AG04449 (cell line): ENCODE measurements at regions not wholly inside any gene's neighbourhood (a gene's known extent, or its start where the extent isn't known, plus 50 kb on each side); places are given as distances from the start of the nearest gene placed in this dataset.

Experiments used
- CTCF ChIA-PET: fragments of 350-600 bp; formaldehyde crosslinking; extraction: SDS; loops from one replicate; lab custom pipeline; 2021; ENCODE audit warnings: antibody characterized with exemption; lab: Yijun Ruan, JAX
- POLR2A ChIA-PET: fragments of 400-600, 350-600 bp; formaldehyde crosslinking; extraction: SDS; loops from one replicate; lab custom pipeline; 2020; ENCODE audit warnings: antibody characterized with exemption, inconsistent platforms; lab: Yijun Ruan, JAX
- DNase-seq: peaks from one replicate; pipeline ENCODE4 v3.0.0-alpha.2; 2010; ENCODE audit warnings: low read depth, low spot score
- H3K4me3 ChIP-seq: 2 replicates; pipeline ENCODE4 v1.5.1; 2011; ENCODE audit warnings: low read depth, mild to moderate bottlenecking, control low read depth, low read length
- CTCF ChIP-seq: IDR thresholded peaks from one replicate; pipeline ENCODE4 v1.5.1; 2011; ENCODE audit warnings: mild to moderate bottlenecking, moderate library complexity, low read length, control low read depth, inconsistent platforms; ENCODE audit not compliant: insufficient read depth; ENCODE audit errors: missing control alignments

DNA sequence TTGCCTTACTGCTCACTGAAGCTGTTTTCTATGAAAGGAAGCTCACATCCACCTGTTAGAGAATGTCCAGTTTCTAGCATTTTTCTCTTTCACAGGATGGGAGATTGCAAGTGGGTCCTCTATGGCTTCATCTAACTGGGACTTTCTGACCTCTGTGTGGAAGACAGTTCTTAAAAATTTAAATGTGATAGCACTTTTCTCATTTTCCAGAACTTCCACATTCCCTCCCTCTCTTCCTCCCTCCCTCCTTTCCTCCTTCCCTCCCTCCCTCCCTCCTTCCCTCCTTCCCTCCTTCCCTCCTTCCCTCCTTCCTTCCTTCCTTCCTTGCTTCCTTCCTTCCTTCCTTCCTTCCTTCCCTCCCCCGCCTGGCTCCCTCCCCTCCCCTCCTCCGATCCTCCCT is 291.1 kb downstream of the DOK5 start:
- ChIA-PET CTCF (no interaction called here), POLR2A (no interaction called here)
- TF ChIP-seq CTCF: no peak
- DNase-seq: no peak
- H3K4me3 ChIP-seq: no peak overlapping the region

- CTCF ChIA-PET: no interaction called here
- no peak for DNase-seq
- POLR2A ChIA-PET: no interaction called here
- H3K4me3 ChIP-seq: no peak overlapping the region
- no peak for TF ChIP-seq CTCF
Observed at GRCh38 chr20:54763366-54763765, 288.0 kb downstream of the DOK5 start.

- H3K4me3 ChIP-seq: no peak overlapping the region
- TF ChIP-seq CTCF: no peak
- no peak for DNase-seq
- ChIA-PET POLR2A (no interaction called here), CTCF (no interaction called here)
Observed at GRCh38 chr20:54759589-54759988, 284.2 kb downstream of the DOK5 start.

DNA sequence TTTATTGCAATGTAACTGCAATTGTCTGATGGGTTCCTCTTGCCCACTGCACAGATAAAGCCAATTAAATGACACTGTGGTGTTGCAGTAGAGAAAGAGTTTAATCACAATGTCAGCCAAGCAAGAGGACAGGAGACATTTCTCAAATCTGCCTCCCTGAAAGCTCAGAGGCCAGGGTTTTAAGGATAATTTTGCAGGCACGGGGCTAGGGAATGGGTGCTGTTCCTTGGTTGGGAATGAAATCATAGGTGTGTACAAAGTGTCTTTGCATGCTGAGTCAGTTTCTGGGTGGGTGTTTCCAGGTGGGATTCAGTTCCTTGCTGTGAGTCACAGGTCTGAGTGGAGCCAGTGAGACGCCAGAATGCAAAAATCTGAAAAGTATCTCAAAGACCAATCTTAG is 271.4 kb downstream of the DOK5 start:
- ChIA-PET CTCF (no interaction called here), POLR2A (no interaction called here)
- no peak for TF ChIP-seq CTCF

DNA sequence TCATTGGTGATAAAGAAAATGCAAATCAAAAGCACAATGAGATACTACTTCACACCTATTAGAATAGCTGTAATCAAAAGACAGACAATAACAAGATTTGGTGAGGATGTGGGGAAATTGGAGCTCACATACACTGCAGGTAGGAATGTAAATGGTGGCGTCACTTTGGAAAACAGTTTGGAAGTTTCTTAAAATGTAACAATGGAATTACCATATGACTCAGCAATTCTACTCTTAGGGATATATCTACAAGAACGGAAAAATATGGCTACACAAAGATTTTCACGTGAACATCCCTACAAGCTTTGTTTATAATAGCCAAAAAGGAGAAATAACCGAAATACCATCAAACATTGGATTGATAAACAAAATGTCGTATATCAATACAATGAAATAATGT is 270.4 kb downstream of the DOK5 start:
- TF ChIP-seq CTCF: no peak
- DNase-seq: no peak

More for the DNA sequence above, 271.4 kb downstream of the DOK5 start:
- no peak overlapping the region for H3K4me3 ChIP-seq
- no peak for DNase-seq

DNA sequence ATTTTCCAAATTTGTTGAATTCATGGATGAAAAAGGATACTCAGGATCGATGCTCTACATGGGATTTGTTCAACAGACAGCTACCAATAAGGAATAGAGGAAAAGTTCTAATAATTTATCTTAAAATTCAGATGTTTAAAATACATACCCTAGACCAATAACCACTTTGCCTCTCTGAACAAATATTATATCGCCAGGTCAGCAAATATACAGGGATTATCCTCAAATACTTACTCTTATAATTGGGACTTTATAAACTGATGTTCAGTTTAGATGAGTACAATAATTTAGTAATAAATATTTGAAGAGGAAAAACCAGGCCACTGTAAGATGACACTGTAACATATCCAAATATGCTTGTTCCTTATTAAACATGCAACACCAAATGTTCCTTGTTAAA is 268.7 kb downstream of the DOK5 start:
- ChIA-PET CTCF (no interaction called here), POLR2A (no interaction called here)
- TF ChIP-seq CTCF: no peak
- DNase-seq: no peak
- no peak overlapping the region for H3K4me3 ChIP-seq

More for the DNA sequence above, 270.4 kb downstream of the DOK5 start:
- CTCF ChIA-PET: no interaction called here
- no peak overlapping the region for H3K4me3 ChIP-seq
- POLR2A ChIA-PET: no interaction called here
